GM23338 (cell line): ENCODE measurements at regions not wholly inside any gene's neighbourhood (a gene's known extent, or its start where the extent isn't known, plus 50 kb on each side); places are given as distances from the start of the nearest gene placed in this dataset.
"Not testable (repeated sequence)": the region's sequence is repeated elsewhere in the genome, so short reads cannot be mapped to it uniquely, and the experiment has no call there.

ENCODE experiments used
- ATAC-seq: fragments of 200-7000 bp; cut with Tn5 transposase; 3 replicates; pipeline ENCODE4 v1.9.1; 2020
- DNase-seq: peaks from one replicate; pipeline ENCODE4 v3.0.0-alpha.2; 2015; ENCODE audit warnings: low spot score
- H2AFZ ChIP-seq: fragments of 200-600 bp; sonication (generic); 2 replicates; pipeline ENCODE4 v1.8.0; 2016; ENCODE audit warnings: antibody characterized with exemption, mild to moderate bottlenecking, moderate library complexity
- H3F3A ChIP-seq: fragments of 200-600 bp; sonication (generic); replicated peaks from 2 replicates; pipeline ENCODE4 v1.8.0; 2017; ENCODE audit warnings: antibody characterized with exemption, mixed run types, low read depth
- H3K27ac ChIP-seq: fragments of 200-600 bp; sonication (generic); 2 replicates; pipeline ENCODE4 v1.6.1; 2016; ENCODE audit warnings: low read depth
- H3K27me3 ChIP-seq: fragments of 200-600 bp; sonication (generic); 2 replicates; pipeline ENCODE4 v1.8.0; 2016; ENCODE audit warnings: mild to moderate bottlenecking, mixed run types, moderate library complexity; ENCODE audit not compliant: insufficient read depth
- H3K36me3 ChIP-seq: fragments of 200-600 bp; sonication (generic); 2 replicates; pipeline ENCODE4 v1.8.0; 2016; ENCODE audit warnings: mild to moderate bottlenecking; ENCODE audit not compliant: insufficient read depth
- H3K4me1 ChIP-seq: fragments of 200-600 bp; sonication (generic); 2 replicates; pipeline ENCODE4 v1.8.0; 2016; ENCODE audit warnings: mild to moderate bottlenecking, moderate library complexity; ENCODE audit not compliant: insufficient read depth
- H3K4me2 ChIP-seq: fragments of 200-600 bp; sonication (generic); 2 replicates; pipeline ENCODE4 v1.7.1; 2017; ENCODE audit warnings: mixed run types
- H3K4me3 ChIP-seq: fragments of 200-600 bp; sonication (generic); 2 replicates; pipeline ENCODE4 v1.6.1; 2016; ENCODE audit warnings: mixed run types
- H3K79me2 ChIP-seq: fragments of 200-600 bp; sonication (generic); replicated peaks from 2 replicates; pipeline ENCODE4 v1.8.0; 2017; ENCODE audit warnings: mild to moderate bottlenecking; ENCODE audit not compliant: insufficient read depth
- H3K9me2 ChIP-seq: fragments of 200-600 bp; sonication (generic); 2 replicates; pipeline ENCODE4 v1.8.0; 2017; ENCODE audit not compliant: insufficient read depth
- H4K20me1 ChIP-seq: fragments of 200-600 bp; sonication (generic); replicated peaks from 2 replicates; pipeline ENCODE4 v1.8.0; 2017; ENCODE audit warnings: mild to moderate bottlenecking; ENCODE audit not compliant: insufficient read depth
- H3K27ac Mint-ChIP-seq: 2 replicates; pipeline ENCODE4 v1.8.0; 2020; ENCODE audit warnings: inconsistent platforms, mild to moderate bottlenecking, moderate library complexity, mixed read lengths
- H3K27me3 Mint-ChIP-seq: 3 replicates; pipeline ENCODE4 v1.8.0; 2022; ENCODE audit warnings: low read depth, mild to moderate bottlenecking, moderate library complexity, mixed read lengths, inconsistent platforms; ENCODE audit not compliant: insufficient read depth, poor library complexity
- H3K36me3 Mint-ChIP-seq: 3 replicates; pipeline ENCODE4 v1.8.0; 2021; ENCODE audit warnings: low read depth, mild to moderate bottlenecking, inconsistent platforms, moderate library complexity, mixed read lengths
- H3K4me1 Mint-ChIP-seq: 3 replicates; pipeline ENCODE4 v1.8.0; 2020; ENCODE audit warnings: mild to moderate bottlenecking, inconsistent platforms, mixed read lengths
- H3K4me3 Mint-ChIP-seq: 3 replicates; pipeline ENCODE4 v1.8.0; 2021; ENCODE audit warnings: moderate library complexity, mild to moderate bottlenecking, inconsistent platforms, mixed read lengths
- H3K9me3 Mint-ChIP-seq: 3 replicates; pipeline ENCODE4 v1.8.0; 2020; ENCODE audit warnings: moderate library complexity, mild to moderate bottlenecking, inconsistent platforms, mixed read lengths
- CREB1 ChIP-seq: fragments of 250-450 bp; sonication (Bioruptor Pico); IDR thresholded peaks from 2 replicates; pipeline ENCODE4 v1.5.0; 2020; ENCODE audit warnings: low read depth, mild to moderate bottlenecking, moderate library complexity
- CTCF ChIP-seq, 2 experiments: fragments of 200-600 bp in 1 of 2; sonication (generic) in 1 of 2; conservative IDR thresholded peaks; 2 replicates each; pipeline versions ENCODE4 v1.5.1 to v1.6.1; 2016 to 2017; ENCODE audit warnings: antibody characterized with exemption in 2 of 2, low read depth in 2 of 2, mild to moderate bottlenecking in 2 of 2, moderate library complexity in 1 of 2
- EZH2 ChIP-seq: fragments of 200-600 bp; sonication (generic); IDR thresholded peaks from one replicate; pipeline ENCODE4 v1.8.0; 2017; ENCODE audit warnings: antibody characterized with exemption, mild to moderate bottlenecking, low read depth; ENCODE audit not compliant: unreplicated experiment
- EZH2phosphoT487 ChIP-seq: fragments of 200-600 bp; sonication (generic); IDR thresholded peaks from one replicate; pipeline ENCODE4 v1.8.1; 2018; ENCODE audit warnings: antibody characterized with exemption; ENCODE audit not compliant: unreplicated experiment
- JUNB ChIP-seq: IDR thresholded peaks from one replicate; pipeline ENCODE4 v1.6.1; 2016; ENCODE audit warnings: antibody characterized with exemption; ENCODE audit not compliant: unreplicated experiment
- NANOG ChIP-seq: IDR thresholded peaks from 2 replicates; pipeline ENCODE4 v1.6.1; 2016; ENCODE audit warnings: antibody characterized with exemption, borderline replicate concordance
- POLR2AphosphoS5 ChIP-seq: IDR thresholded peaks from 2 replicates; pipeline ENCODE4 v1.6.1; 2016; ENCODE audit warnings: antibody characterized with exemption, low read depth
- STAT1 ChIP-seq: IDR thresholded peaks from one replicate; pipeline ENCODE4 v1.6.1; 2016; ENCODE audit warnings: antibody characterized with exemption; ENCODE audit not compliant: unreplicated experiment
- ZNF114 ChIP-seq: fragments of 250-450 bp; sonication (Bioruptor Pico); IDR thresholded peaks from 2 replicates; pipeline ENCODE4 v1.5.0; 2020; ENCODE audit warnings: mild to moderate bottlenecking, moderate library complexity
- ZNF331 ChIP-seq: fragments of 250-450 bp; sonication (Bioruptor Pico); IDR thresholded peaks from 2 replicates; pipeline ENCODE4 v1.5.0; 2020; ENCODE audit warnings: low read depth, mild to moderate bottlenecking, moderate library complexity
- ZNF462 ChIP-seq: fragments of 250-450 bp; sonication (Bioruptor Pico); IDR thresholded peaks from 2 replicates; pipeline ENCODE4 v1.5.0; 2020; ENCODE audit warnings: mild to moderate bottlenecking, moderate library complexity
- TF ChIP-seq, protein P1 (sequence below): IDR thresholded peaks from 2 replicates; pipeline ENCODE4 v1.6.1; 2016; ENCODE audit warnings: antibody characterized with exemption

- not testable (repeated sequence) for H3K27ac Mint-ChIP-seq, ATAC-seq, H4K20me1 ChIP-seq, H3K27ac ChIP-seq, H3K9me2 ChIP-seq, H3K27me3 Mint-ChIP-seq, H3F3A ChIP-seq, H3K4me1 ChIP-seq, H3K79me2 ChIP-seq, H3K4me3 ChIP-seq, H3K4me2 ChIP-seq, H2AFZ ChIP-seq, DNase-seq, H3K4me3 Mint-ChIP-seq, H3K27me3 ChIP-seq, H3K4me1 Mint-ChIP-seq
- Mint-ChIP-seq H3K36me3 (peaks cover 39% of the 10 kb centered on the region), H3K9me3 (peaks cover 89% of the 10 kb centered on the region)
- H3K36me3 ChIP-seq = peaks cover 14% of the 10 kb centered on the region
Measured at GRCh38 chr18:71212739-71213138, 923.9 kb downstream of the SOCS6 start.

- H3K27me3 ChIP-seq = no peaks in the 10 kb centered on the region
- H3K79me2 ChIP-seq = no peaks in the 10 kb centered on the region
- Mint-ChIP-seq H3K4me3 (no peak overlapping the region), H3K27ac (no peak overlapping the region), H3K4me1 (no peaks in the 10 kb centered on the region), H3K9me3 (peaks cover 89% of the 10 kb centered on the region), H3K36me3 (peaks cover 37% of the 10 kb centered on the region), H3K27me3 (no peaks in the 10 kb centered on the region)
- DNase-seq (no peak), ATAC-seq (no peak)
- H3K36me3 ChIP-seq = peaks cover 14% of the 10 kb centered on the region
- no peak overlapping the region for H3K4me2 ChIP-seq
- H3F3A ChIP-seq = no peaks in the 10 kb centered on the region
- H3K4me1 ChIP-seq = no peaks in the 10 kb centered on the region
- no peak overlapping the region for H3K27ac ChIP-seq
- no peak overlapping the region for H2AFZ ChIP-seq
- H3K9me2 ChIP-seq = no peaks in the 10 kb centered on the region
- no peak overlapping the region for H3K4me3 ChIP-seq
- no peaks in the 10 kb centered on the region for H4K20me1 ChIP-seq
- TF ChIP-seq NANOG (no peak), JUNB (no peak), ZNF462 (CRISPR knock-in tag) (no peak), POLR2AphosphoS5 (no peak), ZNF114 (CRISPR knock-in tag) (no peak), ZNF331 (CRISPR knock-in tag) (no peak), EZH2 (no peak), STAT1 (no peak), EZH2phosphoT487 (no peak), CTCF (conservative IDR thresholded peaks at IDR 0.05; ENCODE audit: low read depth in 2 of 2) (no peak), CREB1 (CRISPR knock-in tag) (no peak)
- TF ChIP-seq, protein P1, sequence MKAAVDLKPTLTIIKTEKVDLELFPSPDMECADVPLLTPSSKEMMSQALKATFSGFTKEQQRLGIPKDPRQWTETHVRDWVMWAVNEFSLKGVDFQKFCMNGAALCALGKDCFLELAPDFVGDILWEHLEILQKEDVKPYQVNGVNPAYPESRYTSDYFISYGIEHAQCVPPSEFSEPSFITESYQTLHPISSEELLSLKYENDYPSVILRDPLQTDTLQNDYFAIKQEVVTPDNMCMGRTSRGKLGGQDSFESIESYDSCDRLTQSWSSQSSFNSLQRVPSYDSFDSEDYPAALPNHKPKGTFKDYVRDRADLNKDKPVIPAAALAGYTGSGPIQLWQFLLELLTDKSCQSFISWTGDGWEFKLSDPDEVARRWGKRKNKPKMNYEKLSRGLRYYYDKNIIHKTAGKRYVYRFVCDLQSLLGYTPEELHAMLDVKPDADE = no peak
Measured at GRCh38 chr18:71212222-71212621, 923.4 kb downstream of the SOCS6 start.
